Stimulated activated CD4-positive, alpha-beta T cell treated with anti-CD3 and anti-CD28 coated beads, Interleukin-15, amount 100 ng/mL, for 48 hours (primary cell): ENCODE measurements at regions not wholly inside any gene's neighbourhood (a gene's known extent, or its start where the extent isn't known, plus 50 kb on each side); places are given as distances from the start of the nearest gene placed in this dataset.
A peak's percentile ranks its signal among the peaks of the same experiment; 100 is the strongest.
"Not testable (repeated sequence)": the region's sequence is repeated elsewhere in the genome, so short reads cannot be mapped to it uniquely, and the experiment has no call there.

Experiments used
- DNase-seq, 2 donors: peaks; one replicate each; pipeline ENCODE4 v3.0.0-alpha.2; 2020; ENCODE audit warnings: low read depth in 2 of 2

- DNase-seq: no peak
Measured at GRCh38 chrX:65971151-65971550, 68.7 kb downstream of the VSIG4 start.

- DNase-seq: not testable (repeated sequence)
Measured at GRCh38 chrX:65967159-65967558, 72.7 kb downstream of the VSIG4 start.

- DNase-seq: no peak
Measured at GRCh38 chrX:65961714-65962113, 78.2 kb downstream of the VSIG4 start.

GRCh38 chrX:65948103-65948502 is 91.8 kb downstream of the VSIG4 start:
- DNase-seq: no peak

- DNase-seq: no peak
Measured at GRCh38 chrX:65941775-65942174, 98.1 kb downstream of the VSIG4 start.

GRCh38 chrX:65933085-65933589 is 106.7 kb downstream of the VSIG4 start:
- DNase-seq: no peak

GRCh38 chrX:65932173-65933084 is 107.5 kb downstream of the VSIG4 start:
- DNase-seq: peak in 1 of 2 donors; percentile 42

- no peak for DNase-seq
Measured at GRCh38 chrX:65928522-65928921, 111.4 kb downstream of the VSIG4 start.

- not testable (repeated sequence) for DNase-seq
Measured at GRCh38 chrX:65927386-65927785, 112.5 kb downstream of the VSIG4 start.

GRCh38 chrX:65926095-65927019 is 113.5 kb downstream of the VSIG4 start:
- peak in 1 of 2 donors; percentile 24 for DNase-seq

- no peak for DNase-seq
Measured at GRCh38 chrX:65925592-65925991, 114.3 kb downstream of the VSIG4 start.

- DNase-seq: no peak
Measured at GRCh38 chrX:65925005-65925404, 114.9 kb downstream of the VSIG4 start.

- no peak for DNase-seq
Measured at GRCh38 chrX:65921363-65921762, 118.5 kb downstream of the VSIG4 start.

GRCh38 chrX:65920620-65921019 is 119.3 kb downstream of the VSIG4 start:
- DNase-seq: no peak

GRCh38 chrX:65910899-65911298 is 129.0 kb downstream of the VSIG4 start:
- DNase-seq: no peak

- no peak for DNase-seq
Measured at GRCh38 chrX:65903750-65904149, 136.1 kb downstream of the VSIG4 start.

- no peak for DNase-seq
Measured at GRCh38 chrX:65902011-65902410, 137.9 kb downstream of the VSIG4 start.

GRCh38 chrX:65900850-65901844 is 138.7 kb downstream of the VSIG4 start:
- DNase-seq: no peak

- DNase-seq: no peak
Measured at GRCh38 chrX:65894133-65894532, 145.7 kb downstream of the VSIG4 start.

GRCh38 chrX:65891817-65892216 is 148.1 kb downstream of the VSIG4 start:
- not testable (repeated sequence) for DNase-seq

- not testable (repeated sequence) for DNase-seq
Measured at GRCh38 chrX:65888150-65888549, 151.7 kb downstream of the VSIG4 start.
